Caki2 (cell line): ENCODE measurements at regions not wholly inside any gene's neighbourhood (a gene's known extent, or its start where the extent isn't known, plus 50 kb on each side); places are given as distances from the start of the nearest gene placed in this dataset.
A peak's percentile ranks its signal among the peaks of the same experiment; 100 is the strongest.
"Not testable (repeated sequence)": the region's sequence is repeated elsewhere in the genome, so short reads cannot be mapped to it uniquely, and the experiment has no call there.

Experiments used
- DNase-seq: peaks from one replicate; pipeline ENCODE4 v3.0.0-alpha.2; 2015; ENCODE audit warnings: low read depth
- in situ Hi-C: cut with HindIII; loops from 2 replicates; pipeline ENCODE4 v1.10.0; 2016; ENCODE audit warnings: low sequenced_read_pairs, low pct_unique_long_range_greater_than_20kb, mixed read lengths

GRCh38 chr14:61146899-61147298 is 134.2 kb downstream of the TMEM30B start:
- DNase-seq: no peak
- in situ Hi-C loops: no loop called here

GRCh38 chr14:61145903-61146481 is 135.1 kb downstream of the TMEM30B start:
- DNase-seq: no peak
- in situ Hi-C loops: no loop called here

- DNase-seq: peak; percentile 41
- in situ Hi-C loops: no loop called here
These were observed 135.9 kb downstream of the TMEM30B start for GRCh38 chr14:61145034-61145902.

GRCh38 chr14:61144117-61145033 is 136.8 kb downstream of the TMEM30B start:
- in situ Hi-C loops: not testable (repeated sequence)

GRCh38 chr14:61140872-61141271 is 140.3 kb downstream of the TMEM30B start:
- DNase-seq: no peak
- in situ Hi-C loops: no loop called here

More at GRCh38 chr14:61144117-61145033, 136.8 kb downstream of the TMEM30B start:
- DNase-seq: not testable (repeated sequence)

- in situ Hi-C loops: no loop called here
- no peak for DNase-seq
These were observed 140.9 kb downstream of the TMEM30B start for GRCh38 chr14:61140271-61140670.

- DNase-seq: no peak
These were observed 142.0 kb downstream of the TMEM30B start for GRCh38 chr14:61139006-61139599.

GRCh38 chr14:61132894-61133293 is 148.2 kb downstream of the TMEM30B start:
- DNase-seq: no peak
- in situ Hi-C loops: no loop called here

More at GRCh38 chr14:61139006-61139599, 142.0 kb downstream of the TMEM30B start:
- in situ Hi-C loops: no loop called here

- in situ Hi-C loops: no loop called here
- DNase-seq: no peak
These were observed 148.8 kb downstream of the TMEM30B start for GRCh38 chr14:61132336-61132735.

- in situ Hi-C loops: no loop called here
- DNase-seq: no peak
These were observed 149.6 kb downstream of the SLC38A6 start for GRCh38 chr14:61130512-61131260.

- DNase-seq: no peak
- in situ Hi-C loops: no loop called here
These were observed 148.2 kb downstream of the SLC38A6 start for GRCh38 chr14:61129168-61129745.

GRCh38 chr14:61128382-61129167 is 147.5 kb downstream of the SLC38A6 start:
- in situ Hi-C loops: no loop called here
- no peak for DNase-seq

GRCh38 chr14:61126603-61127498 is 145.8 kb downstream of the SLC38A6 start:
- in situ Hi-C loops: no loop called here
- no peak for DNase-seq

- in situ Hi-C loops: no loop called here
- no peak for DNase-seq
These were observed 145.0 kb downstream of the SLC38A6 start for GRCh38 chr14:61125867-61126572.
